ENCODE measurements at regions not wholly inside any gene's neighbourhood (a gene's known extent, or its start where the extent isn't known, plus 50 kb on each side); places are given as distances from the start of the nearest gene placed in this dataset.

- Mint-ChIP-seq H3K27me3 (ENCODE audit: low read depth in 2 of 2) (no peaks in the 10 kb centered on the region), H3K36me3 (no peaks in the 10 kb centered on the region), H3K9me3 (peaks cover 0 to 6% of the 10 kb centered on the region in 2 donors), H3K27ac (no peak overlapping the region), H3K4me3 (no peak overlapping the region), H3K4me1 (no peaks in the 10 kb centered on the region)
- WGBS (ENCODE audit: insufficient coverage): 90% methylated on average over 3 of the region's 3 CpGs
- no peaks in the 10 kb centered on the region for H3K36me3 ChIP-seq (ENCODE audit: control insufficient read depth, insufficient read depth, low read length)
- no peaks in the 10 kb centered on the region for H3K4me1 ChIP-seq (ENCODE audit: control insufficient read depth, insufficient read depth, low read length)
- no peaks in the 10 kb centered on the region for H3K9me3 ChIP-seq (ENCODE audit: control insufficient read depth, insufficient read depth, low read length)
- ATAC-seq (no peak), DNase-seq (no peak)
- no peak overlapping the region for H3K27ac ChIP-seq (ENCODE audit: low read length)
- intact Hi-C loops (cut with micrococcal nuclease): no loop called here
- no peaks in the 10 kb centered on the region for H3K27me3 ChIP-seq (ENCODE audit: control insufficient read depth, insufficient read depth, low read length)
- H3K4me3 ChIP-seq (ENCODE audit: low read length): no peak overlapping the region
- no peak for TF ChIP-seq CTCF (IDR thresholded peaks at IDR 0.05)
Measured at GRCh38 chr2:122206101-122206500, 450.6 kb downstream of the TSN start.

- H3K4me3 Mint-ChIP-seq: no peak overlapping the region
- no peaks in the 10 kb centered on the region for H3K27me3 ChIP-seq (ENCODE audit: control insufficient read depth, insufficient read depth, low read length)
- 84% methylated on average over 2 of the region's 2 CpGs for WGBS (ENCODE audit: insufficient coverage)
Measured at GRCh38 chr2:122209377-122209776, 453.9 kb downstream of the TSN start.

DNA sequence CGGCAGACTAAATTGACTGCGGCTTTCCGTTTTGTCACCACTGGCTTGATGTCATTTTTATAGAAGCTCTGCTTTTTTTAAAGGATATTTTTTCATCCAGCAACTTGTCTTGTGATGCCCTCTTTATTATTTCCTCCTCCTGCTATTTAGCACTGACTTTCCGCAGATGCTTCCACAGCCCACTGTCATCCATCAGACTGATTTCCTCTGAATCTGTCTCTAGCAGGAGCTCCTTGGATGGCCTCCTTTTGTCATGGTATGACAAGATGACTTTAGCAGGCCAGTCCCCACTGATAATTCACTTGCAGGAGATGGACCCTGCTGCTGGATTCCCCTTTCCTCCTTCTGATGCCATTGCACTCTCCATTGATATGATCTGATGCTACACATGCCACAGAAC, 454.6 kb downstream of the TSN start:
- Histone ChIP-seq H3K27me3 (ENCODE audit: control insufficient read depth, insufficient read depth, low read length) (no peaks in the 10 kb centered on the region), H3K36me3 (ENCODE audit: control insufficient read depth, insufficient read depth, low read length) (no peaks in the 10 kb centered on the region), H3K4me1 (ENCODE audit: control insufficient read depth, insufficient read depth, low read length) (no peaks in the 10 kb centered on the region), H3K27ac (ENCODE audit: low read length) (no peak overlapping the region), H3K9me3 (ENCODE audit: control insufficient read depth, insufficient read depth, low read length) (no peaks in the 10 kb centered on the region), H3K4me3 (ENCODE audit: low read length) (no peak overlapping the region)
- intact Hi-C loops (cut with micrococcal nuclease): no loop called here
- no peak for TF ChIP-seq CTCF (IDR thresholded peaks at IDR 0.05)
- no peak overlapping the region for H3K27ac Mint-ChIP-seq
- ATAC-seq: no peak
- WGBS (ENCODE audit: insufficient coverage): 94% methylated on average over 4 of the region's 4 CpGs
- H3K36me3 Mint-ChIP-seq: no peaks in the 10 kb centered on the region
- no peaks in the 10 kb centered on the region for H3K4me1 Mint-ChIP-seq
- no peaks in the 10 kb centered on the region for H3K27me3 Mint-ChIP-seq (ENCODE audit: low read depth in 2 of 2)
- no peak overlapping the region for H3K4me3 Mint-ChIP-seq
- H3K9me3 Mint-ChIP-seq: peaks cover 0 to 2% of the 10 kb centered on the region in 2 donors
- no peak for DNase-seq

More at GRCh38 chr2:122209377-122209776, 453.9 kb downstream of the TSN start:
- Mint-ChIP-seq H3K27me3 (ENCODE audit: low read depth in 2 of 2) (no peaks in the 10 kb centered on the region), H3K4me1 (no peaks in the 10 kb centered on the region), H3K36me3 (no peaks in the 10 kb centered on the region), H3K9me3 (peaks cover 0 to 2% of the 10 kb centered on the region in 2 donors), H3K27ac (no peak overlapping the region)
- Histone ChIP-seq H3K4me1 (ENCODE audit: control insufficient read depth, insufficient read depth, low read length) (no peaks in the 10 kb centered on the region), H3K36me3 (ENCODE audit: control insufficient read depth, insufficient read depth, low read length) (no peaks in the 10 kb centered on the region), H3K4me3 (ENCODE audit: low read length) (no peak overlapping the region), H3K27ac (ENCODE audit: low read length) (no peak overlapping the region), H3K9me3 (ENCODE audit: control insufficient read depth, insufficient read depth, low read length) (no peaks in the 10 kb centered on the region)
- TF ChIP-seq CTCF (IDR thresholded peaks at IDR 0.05): no peak
- intact Hi-C loops (cut with micrococcal nuclease): no loop called here
- ATAC-seq (no peak), DNase-seq (no peak)

All from natural killer cell (primary cell).